ENCODE measurements at regions not wholly inside any gene's neighbourhood (a gene's known extent, or its start where the extent isn't known, plus 50 kb on each side); places are given as distances from the start of the nearest gene placed in this dataset.
"Not testable (repeated sequence)": the region's sequence is repeated elsewhere in the genome, so short reads cannot be mapped to it uniquely, and the experiment has no call there.

GRCh38 chr15:21096599-21096998 is 230.5 kb upstream of the POTEB2 start:
- not testable (repeated sequence) for TF ChIP-seq POLR2AphosphoS5, CTCF, POLR2A (IDR thresholded peaks at IDR 0.05)
